ENCODE measurements at regions not wholly inside any gene's neighbourhood (a gene's known extent, or its start where the extent isn't known, plus 50 kb on each side); places are given as distances from the start of the nearest gene placed in this dataset.
"Not testable (repeated sequence)": the region's sequence is repeated elsewhere in the genome, so short reads cannot be mapped to it uniquely, and the experiment has no call there.

GRCh38 chr16:29179401-29180205 lies 194.8 kb downstream of the LAT start:
- not testable (repeated sequence) for TF ChIP-seq CTCF (conservative IDR thresholded peaks at IDR 0.05; ENCODE audit: low read length); EZH2phosphoT487 (IDR thresholded peaks at IDR 0.05; ENCODE audit: borderline replicate concordance)

Measured in Loucy (cell line).